ENCODE measurements at regions not wholly inside any gene's neighbourhood (a gene's known extent, or its start where the extent isn't known, plus 50 kb on each side); places are given as distances from the start of the nearest gene placed in this dataset.

DNA sequence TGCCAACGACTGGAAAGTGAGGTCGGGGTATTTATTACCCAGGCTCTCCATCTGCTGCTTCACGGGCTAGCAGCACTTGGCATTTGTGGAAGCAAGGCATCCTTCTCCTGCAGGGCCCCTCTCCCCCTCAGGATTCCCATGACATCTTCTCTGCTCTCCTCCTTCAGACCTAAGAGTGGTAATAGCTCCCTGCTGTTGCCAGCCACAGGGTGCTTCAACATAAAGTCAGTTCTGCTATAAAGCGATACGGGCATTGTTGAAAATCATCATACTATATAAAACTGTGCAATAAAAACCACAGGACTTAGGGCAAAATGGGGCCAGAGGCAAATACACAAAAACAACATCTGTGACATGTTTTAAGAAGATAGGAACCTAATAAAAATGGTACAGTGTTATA is 391.8 kb upstream of the ADAMTS9 start:
- H3K27ac ChIP-seq (ENCODE audit: low read depth, low read length): no peak overlapping the region
- H3K9ac ChIP-seq (ENCODE audit: low read length in 5 of 5): no peak overlapping the region
- H3K4me3 ChIP-seq (ENCODE audit: low read depth in 1 of 5, low read length in 5 of 5): no peak overlapping the region
- no peaks in the 10 kb centered on the region for H3K27me3 ChIP-seq (ENCODE audit: control insufficient read depth in 5 of 5, insufficient read depth in 4 of 5, low read length in 5 of 5)
- H3K9me3 ChIP-seq (ENCODE audit: control insufficient read depth in 5 of 5, low read length in 5 of 5): no peaks in the 10 kb centered on the region
- H3K36me3 ChIP-seq (ENCODE audit: control insufficient read depth in 5 of 5, insufficient read depth in 5 of 5, low read length in 5 of 5): no peaks in the 10 kb centered on the region
- H3K4me1 ChIP-seq (ENCODE audit: control insufficient read depth in 5 of 5, insufficient read depth in 5 of 5, low read length in 5 of 5): peaks cover 0 to 3% (median 0%) of the 10 kb centered on the region in 5 donors

DNA sequence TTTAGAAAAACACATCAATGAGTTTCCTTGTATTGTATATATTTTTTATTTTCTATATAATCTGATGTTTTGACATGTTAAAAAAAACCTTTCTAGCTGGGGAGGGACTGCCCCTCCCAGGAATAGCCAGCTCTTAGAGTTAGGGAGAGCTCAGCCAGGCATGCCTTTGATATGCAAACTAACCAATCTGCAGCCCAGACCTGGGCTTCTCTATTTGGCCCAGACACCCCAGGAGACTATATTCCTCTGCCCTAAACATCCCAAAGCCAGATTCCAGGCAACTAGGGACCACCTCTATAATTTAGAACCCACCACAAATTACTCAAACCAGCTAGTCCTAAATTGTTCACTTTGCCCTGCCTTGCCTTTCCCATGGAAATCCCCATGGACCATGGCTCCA is 390.9 kb upstream of the ADAMTS9 start:
- H3K27ac ChIP-seq (ENCODE audit: low read depth, low read length): no peak overlapping the region
- H3K4me1 ChIP-seq (ENCODE audit: control insufficient read depth in 5 of 5, insufficient read depth in 5 of 5, low read length in 5 of 5): peaks cover 0 to 3% (median 0%) of the 10 kb centered on the region in 5 donors
- no peaks in the 10 kb centered on the region for H3K36me3 ChIP-seq (ENCODE audit: control insufficient read depth in 5 of 5, insufficient read depth in 5 of 5, low read length in 5 of 5)
- no peak overlapping the region for H3K4me3 ChIP-seq (ENCODE audit: low read depth in 1 of 5, low read length in 5 of 5)
- H3K9ac ChIP-seq (ENCODE audit: low read length in 5 of 5): no peak overlapping the region
- no peaks in the 10 kb centered on the region for H3K9me3 ChIP-seq (ENCODE audit: control insufficient read depth in 5 of 5, low read length in 5 of 5)
- H3K27me3 ChIP-seq (ENCODE audit: control insufficient read depth in 5 of 5, insufficient read depth in 4 of 5, low read length in 5 of 5): no peaks in the 10 kb centered on the region

DNA sequence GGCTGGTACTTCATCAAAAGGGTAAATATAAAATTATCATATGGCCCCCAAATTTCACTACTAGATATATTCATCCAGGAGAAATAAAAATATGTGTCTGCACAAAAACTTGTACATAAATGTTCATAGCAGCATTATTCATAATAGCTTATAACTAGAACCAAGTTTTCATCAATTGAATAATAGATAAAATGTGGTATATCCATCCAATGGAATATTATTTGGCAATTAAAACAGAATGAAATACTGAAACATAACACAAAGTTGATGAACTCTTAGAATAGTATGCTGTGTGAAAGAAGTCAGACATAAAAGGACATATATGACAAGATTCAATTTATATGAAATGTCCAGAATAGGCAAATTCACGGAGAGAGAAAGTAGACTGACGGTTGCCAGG is 389.3 kb upstream of the ADAMTS9 start:
- Histone ChIP-seq H3K9ac (ENCODE audit: low read length in 5 of 5) (no peak overlapping the region), H3K4me1 (ENCODE audit: control insufficient read depth in 5 of 5, insufficient read depth in 5 of 5, low read length in 5 of 5) (no peaks in the 10 kb centered on the region), H3K27ac (ENCODE audit: low read depth, low read length) (no peak overlapping the region), H3K36me3 (ENCODE audit: control insufficient read depth in 5 of 5, insufficient read depth in 5 of 5, low read length in 5 of 5) (no peaks in the 10 kb centered on the region), H3K27me3 (ENCODE audit: control insufficient read depth in 5 of 5, insufficient read depth in 4 of 5, low read length in 5 of 5) (no peaks in the 10 kb centered on the region), H3K9me3 (ENCODE audit: control insufficient read depth in 5 of 5, low read length in 5 of 5) (peaks cover 0 to 5% (median 0%) of the 10 kb centered on the region in 5 donors), H3K4me3 (ENCODE audit: low read depth in 1 of 5, low read length in 5 of 5) (no peak overlapping the region)

DNA sequence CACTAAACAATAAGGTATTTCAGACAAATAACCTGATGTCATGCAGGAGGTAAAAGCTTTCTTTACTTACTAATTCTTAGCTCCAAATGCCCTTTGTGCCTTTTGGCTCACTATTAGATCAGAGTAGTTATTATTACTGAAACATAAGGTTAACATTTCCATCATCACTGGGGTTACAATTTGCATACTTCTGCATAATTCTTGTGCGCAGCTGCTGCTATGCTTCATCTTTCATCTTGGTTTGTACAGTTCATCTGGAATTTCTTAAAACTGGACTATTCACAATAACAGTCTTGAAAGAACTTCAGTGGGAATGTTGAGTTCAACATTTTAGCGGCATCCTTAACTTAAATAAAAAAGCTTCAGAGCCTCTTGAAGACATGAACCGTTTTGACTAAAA is 383.2 kb upstream of the ADAMTS9 start:
- Histone ChIP-seq H3K9ac (ENCODE audit: low read length in 5 of 5) (no peak overlapping the region), H3K27ac (ENCODE audit: low read depth, low read length) (no peak overlapping the region), H3K36me3 (ENCODE audit: control insufficient read depth in 5 of 5, insufficient read depth in 5 of 5, low read length in 5 of 5) (no peaks in the 10 kb centered on the region), H3K9me3 (ENCODE audit: control insufficient read depth in 5 of 5, low read length in 5 of 5) (peaks cover 0 to 6% (median 0%) of the 10 kb centered on the region in 5 donors), H3K4me1 (ENCODE audit: control insufficient read depth in 5 of 5, insufficient read depth in 5 of 5, low read length in 5 of 5) (no peaks in the 10 kb centered on the region), H3K4me3 (ENCODE audit: low read depth in 1 of 5, low read length in 5 of 5) (no peak overlapping the region), H3K27me3 (ENCODE audit: control insufficient read depth in 5 of 5, insufficient read depth in 4 of 5, low read length in 5 of 5) (no peaks in the 10 kb centered on the region)

DNA sequence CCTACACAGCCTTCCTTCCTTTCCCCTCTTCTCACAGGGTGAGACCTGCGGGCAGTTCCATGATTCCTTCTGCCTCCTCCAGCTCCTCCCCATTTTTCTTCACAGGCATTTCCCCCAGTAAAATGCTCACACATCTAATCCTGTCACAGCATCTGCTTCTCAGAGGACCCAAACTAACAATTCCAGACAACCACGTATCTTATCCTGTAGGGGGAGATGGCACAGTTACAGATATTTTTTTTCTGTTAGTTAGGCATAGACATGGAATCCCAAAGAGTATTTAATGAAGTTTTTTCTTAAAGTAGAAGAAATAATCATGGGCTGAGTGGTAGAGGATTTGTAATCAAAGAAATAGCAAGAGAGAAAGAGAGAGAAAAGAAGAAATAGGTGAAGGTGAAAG is 373.1 kb upstream of the ADAMTS9 start:
- H3K9me3 ChIP-seq (ENCODE audit: control insufficient read depth in 5 of 5, low read length in 5 of 5): peaks cover 0 to 3% (median 2%) of the 10 kb centered on the region in 5 donors
- no peaks in the 10 kb centered on the region for H3K4me1 ChIP-seq (ENCODE audit: control insufficient read depth in 5 of 5, insufficient read depth in 5 of 5, low read length in 5 of 5)
- H3K36me3 ChIP-seq (ENCODE audit: control insufficient read depth in 5 of 5, insufficient read depth in 5 of 5, low read length in 5 of 5): no peaks in the 10 kb centered on the region
- H3K9ac ChIP-seq (ENCODE audit: low read length in 5 of 5): no peak overlapping the region
- no peak overlapping the region for H3K4me3 ChIP-seq (ENCODE audit: low read depth in 1 of 5, low read length in 5 of 5)
- H3K27me3 ChIP-seq (ENCODE audit: control insufficient read depth in 5 of 5, insufficient read depth in 4 of 5, low read length in 5 of 5): no peaks in the 10 kb centered on the region
- H3K27ac ChIP-seq (ENCODE audit: low read depth, low read length): no peak overlapping the region

DNA sequence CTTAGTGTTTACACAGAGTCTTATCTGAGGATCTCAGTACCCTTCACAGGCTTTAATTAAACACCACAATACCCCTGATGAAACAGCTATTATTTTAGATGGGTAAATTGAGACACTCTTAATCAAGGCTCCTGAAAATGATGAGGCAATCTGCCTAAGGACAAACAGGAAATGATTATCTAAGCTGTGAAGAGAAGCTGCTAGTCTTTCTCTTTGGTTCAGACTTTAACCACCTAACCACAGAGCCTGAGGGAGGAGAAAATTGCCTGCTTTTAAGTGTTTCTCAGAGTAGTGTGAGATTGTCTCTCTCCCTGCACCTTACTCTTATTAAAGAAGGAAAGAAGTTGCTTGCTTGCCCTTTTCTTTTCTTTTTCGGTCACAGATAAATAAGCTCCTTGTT is 364.3 kb upstream of the ADAMTS9 start:
- no peak overlapping the region for H3K9ac ChIP-seq (ENCODE audit: low read length in 5 of 5)
- no peak overlapping the region for H3K4me3 ChIP-seq (ENCODE audit: low read depth in 1 of 5, low read length in 5 of 5)
- no peaks in the 10 kb centered on the region for H3K27me3 ChIP-seq (ENCODE audit: control insufficient read depth in 5 of 5, insufficient read depth in 4 of 5, low read length in 5 of 5)
- no peaks in the 10 kb centered on the region for H3K4me1 ChIP-seq (ENCODE audit: control insufficient read depth in 5 of 5, insufficient read depth in 5 of 5, low read length in 5 of 5)
- H3K27ac ChIP-seq (ENCODE audit: low read depth, low read length): no peak overlapping the region
- H3K36me3 ChIP-seq (ENCODE audit: control insufficient read depth in 5 of 5, insufficient read depth in 5 of 5, low read length in 5 of 5): no peaks in the 10 kb centered on the region
- no peaks in the 10 kb centered on the region for H3K9me3 ChIP-seq (ENCODE audit: control insufficient read depth in 5 of 5, low read length in 5 of 5)

DNA sequence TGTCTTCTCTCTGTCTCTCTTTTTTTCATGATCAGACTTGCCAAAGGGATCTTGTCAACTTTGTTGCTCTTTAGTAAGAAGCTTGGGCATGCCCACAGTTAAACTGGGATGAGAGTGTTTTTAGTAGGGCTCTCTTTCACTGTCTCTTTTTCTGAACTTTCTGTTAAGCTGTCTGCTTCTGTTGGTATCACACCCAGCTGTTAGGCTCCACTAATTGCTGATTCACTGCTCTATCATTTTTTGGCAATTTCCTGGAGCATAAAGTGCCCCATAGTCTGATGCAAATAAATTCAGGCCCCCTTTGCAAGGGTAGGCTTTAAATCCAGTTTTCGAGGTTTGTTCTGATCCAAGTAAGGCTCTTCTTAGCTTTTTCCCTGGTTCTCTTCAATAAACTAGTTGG is 360.4 kb upstream of the ADAMTS9 start:
- H3K27me3 ChIP-seq (ENCODE audit: control insufficient read depth in 5 of 5, insufficient read depth in 4 of 5, low read length in 5 of 5): no peaks in the 10 kb centered on the region
- no peak overlapping the region for H3K27ac ChIP-seq (ENCODE audit: low read depth, low read length)
- H3K4me1 ChIP-seq (ENCODE audit: control insufficient read depth in 5 of 5, insufficient read depth in 5 of 5, low read length in 5 of 5): no peaks in the 10 kb centered on the region
- no peak overlapping the region for H3K9ac ChIP-seq (ENCODE audit: low read length in 5 of 5)
- H3K4me3 ChIP-seq (ENCODE audit: low read depth in 1 of 5, low read length in 5 of 5): no peak overlapping the region
- peaks cover 0 to 10% (median 4%) of the 10 kb centered on the region in 5 donors for H3K9me3 ChIP-seq (ENCODE audit: control insufficient read depth in 5 of 5, low read length in 5 of 5)
- no peaks in the 10 kb centered on the region for H3K36me3 ChIP-seq (ENCODE audit: control insufficient read depth in 5 of 5, insufficient read depth in 5 of 5, low read length in 5 of 5)

DNA sequence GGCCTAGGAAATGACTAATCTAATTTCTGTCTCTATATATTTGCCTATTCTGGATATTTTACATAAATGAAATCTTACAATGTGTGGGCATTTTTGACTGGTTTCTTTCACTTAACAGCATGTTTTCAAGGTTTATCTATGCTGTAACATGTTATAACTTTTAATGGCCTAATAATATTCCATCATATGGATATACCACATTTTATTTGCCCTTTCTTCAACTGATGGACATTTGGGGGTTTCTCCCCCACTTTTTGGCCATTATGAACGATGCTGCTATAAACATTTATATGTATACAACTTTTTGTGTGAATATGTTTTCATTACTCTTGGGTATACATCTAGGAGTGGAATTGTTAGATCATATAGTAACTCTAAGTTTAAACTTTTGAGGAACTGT is 357.3 kb upstream of the ADAMTS9 start:
- no peaks in the 10 kb centered on the region for H3K36me3 ChIP-seq (ENCODE audit: control insufficient read depth in 5 of 5, insufficient read depth in 5 of 5, low read length in 5 of 5)
- no peak overlapping the region for H3K27ac ChIP-seq (ENCODE audit: low read depth, low read length)
- peaks cover 0 to 10% (median 4%) of the 10 kb centered on the region in 5 donors for H3K9me3 ChIP-seq (ENCODE audit: control insufficient read depth in 5 of 5, low read length in 5 of 5)
- no peak overlapping the region for H3K9ac ChIP-seq (ENCODE audit: low read length in 5 of 5)
- H3K27me3 ChIP-seq (ENCODE audit: control insufficient read depth in 5 of 5, insufficient read depth in 4 of 5, low read length in 5 of 5): no peaks in the 10 kb centered on the region
- H3K4me1 ChIP-seq (ENCODE audit: control insufficient read depth in 5 of 5, insufficient read depth in 5 of 5, low read length in 5 of 5): no peaks in the 10 kb centered on the region
- no peak overlapping the region for H3K4me3 ChIP-seq (ENCODE audit: low read depth in 1 of 5, low read length in 5 of 5)

DNA sequence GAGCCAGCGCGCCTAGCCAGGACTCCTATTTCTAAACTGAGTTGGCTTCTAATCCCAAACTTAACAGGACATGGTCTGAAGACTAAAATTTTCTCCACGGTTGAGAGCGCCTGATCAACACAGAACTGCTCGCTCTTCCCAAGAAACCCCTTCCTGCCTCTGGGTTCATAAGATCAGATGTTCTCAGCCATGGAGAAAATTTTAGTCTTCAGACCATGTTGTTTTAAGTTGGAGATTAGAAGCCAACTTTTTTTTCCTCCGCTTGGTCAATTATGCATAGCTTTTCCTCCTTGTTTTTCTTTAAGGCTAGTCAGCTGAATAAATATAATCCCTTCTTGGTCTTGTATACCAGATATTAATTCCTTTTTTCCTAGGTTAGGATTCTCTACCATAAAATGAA is 356.6 kb upstream of the ADAMTS9 start:
- H3K27ac ChIP-seq (ENCODE audit: low read depth, low read length): no peak overlapping the region
- no peaks in the 10 kb centered on the region for H3K27me3 ChIP-seq (ENCODE audit: control insufficient read depth in 5 of 5, insufficient read depth in 4 of 5, low read length in 5 of 5)
- H3K9ac ChIP-seq (ENCODE audit: low read length in 5 of 5): no peak overlapping the region
- no peaks in the 10 kb centered on the region for H3K36me3 ChIP-seq (ENCODE audit: control insufficient read depth in 5 of 5, insufficient read depth in 5 of 5, low read length in 5 of 5)
- H3K9me3 ChIP-seq (ENCODE audit: control insufficient read depth in 5 of 5, low read length in 5 of 5): peaks cover 0 to 10% (median 4%) of the 10 kb centered on the region in 5 donors
- H3K4me1 ChIP-seq (ENCODE audit: control insufficient read depth in 5 of 5, insufficient read depth in 5 of 5, low read length in 5 of 5): no peaks in the 10 kb centered on the region
- no peak overlapping the region for H3K4me3 ChIP-seq (ENCODE audit: low read depth in 1 of 5, low read length in 5 of 5)

DNA sequence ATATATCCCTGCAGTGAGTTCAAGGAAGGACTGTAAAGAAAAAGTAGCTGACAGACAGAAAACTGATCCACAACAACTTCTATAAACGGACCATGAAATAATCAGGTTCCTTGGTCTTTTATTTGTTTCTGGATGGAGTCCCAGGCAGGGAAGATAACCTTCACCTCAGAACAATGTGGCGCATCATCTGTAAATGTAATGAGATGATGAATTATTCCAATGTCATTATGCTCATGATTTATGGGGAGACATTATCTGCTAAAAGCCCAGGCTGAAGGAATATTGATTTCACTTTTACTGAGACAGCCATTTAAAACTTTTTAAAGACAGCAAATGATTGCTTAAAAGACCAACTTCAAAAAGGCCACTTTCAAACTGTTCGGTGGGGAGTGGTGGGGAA is 354.9 kb upstream of the ADAMTS9 start:
- no peaks in the 10 kb centered on the region for H3K4me1 ChIP-seq (ENCODE audit: control insufficient read depth in 5 of 5, insufficient read depth in 5 of 5, low read length in 5 of 5)
- H3K9ac ChIP-seq (ENCODE audit: low read length in 5 of 5): no peak overlapping the region
- no peaks in the 10 kb centered on the region for H3K27me3 ChIP-seq (ENCODE audit: control insufficient read depth in 5 of 5, insufficient read depth in 4 of 5, low read length in 5 of 5)
- no peak overlapping the region for H3K27ac ChIP-seq (ENCODE audit: low read depth, low read length)
- no peak overlapping the region for H3K4me3 ChIP-seq (ENCODE audit: low read depth in 1 of 5, low read length in 5 of 5)
- H3K36me3 ChIP-seq (ENCODE audit: control insufficient read depth in 5 of 5, insufficient read depth in 5 of 5, low read length in 5 of 5): no peaks in the 10 kb centered on the region
- peaks cover 0 to 10% (median 4%) of the 10 kb centered on the region in 5 donors for H3K9me3 ChIP-seq (ENCODE audit: control insufficient read depth in 5 of 5, low read length in 5 of 5)

DNA sequence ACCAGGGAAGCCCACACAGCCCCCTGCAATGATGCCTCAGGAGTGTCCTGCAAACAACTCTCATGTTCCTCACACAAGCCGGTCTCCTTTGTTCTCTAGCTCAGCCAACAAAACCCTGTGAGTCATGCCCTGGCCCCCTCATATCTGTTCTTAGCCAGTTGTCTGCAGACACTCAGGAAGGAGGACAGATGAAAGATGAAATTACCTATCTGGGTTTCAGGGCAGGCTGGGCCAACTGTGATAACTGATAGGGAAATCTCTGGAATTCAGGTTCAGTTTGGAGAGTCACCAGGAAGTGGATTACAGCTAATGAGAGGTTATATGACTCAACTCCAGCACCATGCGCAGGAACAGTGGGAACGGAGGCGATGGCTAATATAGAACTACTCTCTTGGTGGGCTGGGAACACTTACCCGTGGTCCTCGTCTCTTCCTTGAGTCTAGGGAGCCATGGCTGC is 352.0 kb upstream of the ADAMTS9 start:
- no peaks in the 10 kb centered on the region for H3K36me3 ChIP-seq (ENCODE audit: control insufficient read depth in 5 of 5, insufficient read depth in 5 of 5, low read length in 5 of 5)
- no peaks in the 10 kb centered on the region for H3K27me3 ChIP-seq (ENCODE audit: control insufficient read depth in 5 of 5, insufficient read depth in 4 of 5, low read length in 5 of 5)
- H3K9me3 ChIP-seq (ENCODE audit: control insufficient read depth in 5 of 5, low read length in 5 of 5): no peaks in the 10 kb centered on the region
- H3K4me3 ChIP-seq (ENCODE audit: low read depth in 1 of 5, low read length in 5 of 5): no peak overlapping the region
- no peak overlapping the region for H3K27ac ChIP-seq (ENCODE audit: low read depth, low read length)
- H3K9ac ChIP-seq (ENCODE audit: low read length in 5 of 5): no peak overlapping the region
- peaks cover 0 to 11% (median 7%) of the 10 kb centered on the region in 5 donors for H3K4me1 ChIP-seq (ENCODE audit: control insufficient read depth in 5 of 5, insufficient read depth in 5 of 5, low read length in 5 of 5)

Measured in subcutaneous abdominal adipose tissue (tissue), 5 donors.